NB4 (cell line): ENCODE measurements at regions not wholly inside any gene's neighbourhood (a gene's known extent, or its start where the extent isn't known, plus 50 kb on each side); places are given as distances from the start of the nearest gene placed in this dataset.

Experiments
- DNase-seq: peaks from one replicate; pipeline ENCODE4 v3.0.0; 2010; ENCODE audit warnings: low read depth
- H3K4me3 ChIP-seq: one replicate; pipeline ENCODE4 v1.5.1; 2011; ENCODE audit warnings: mild to moderate bottlenecking, low read depth, low read length, moderate library complexity
- CTCF ChIP-seq: IDR thresholded peaks from one replicate; pipeline ENCODE4 v1.5.1; 2012; ENCODE audit warnings: low read depth, low read length
- MAX ChIP-seq: IDR thresholded peaks from 2 replicates; pipeline ENCODE4 v1.6.1; 2011; ENCODE audit warnings: low read depth, low read length
- MYC ChIP-seq: IDR thresholded peaks from 2 replicates; pipeline ENCODE4 v1.6.1; 2011; ENCODE audit warnings: low read depth, low read length
- POLR2A ChIP-seq: IDR thresholded peaks from 2 replicates; pipeline ENCODE4 v1.6.1; 2011; ENCODE audit warnings: mild to moderate bottlenecking; ENCODE audit not compliant: insufficient read length; ENCODE audit errors: extremely low read depth

GRCh38 chr11:91091563-91091962, 868.7 kb upstream of the CHORDC1 start:
- TF ChIP-seq MYC (no peak), CTCF (no peak), MAX (no peak), POLR2A (no peak)
- H3K4me3 ChIP-seq: no peak overlapping the region
- no peak for DNase-seq

- DNase-seq: no peak
- no peak for TF ChIP-seq CTCF
- no peak for TF ChIP-seq MAX
- TF ChIP-seq POLR2A: no peak
- TF ChIP-seq MYC: no peak
- no peak overlapping the region for H3K4me3 ChIP-seq
Observed at GRCh38 chr11:91086028-91086427, 863.2 kb upstream of the CHORDC1 start.

GRCh38 chr11:91082255-91082654, 859.4 kb upstream of the CHORDC1 start:
- TF ChIP-seq POLR2A (no peak), CTCF (no peak), MYC (no peak), MAX (no peak)
- no peak for DNase-seq
- H3K4me3 ChIP-seq: no peak overlapping the region

GRCh38 chr11:91081440-91082043, 858.7 kb upstream of the CHORDC1 start:
- H3K4me3 ChIP-seq: no peak overlapping the region
- DNase-seq: peak; percentile 68
- TF ChIP-seq POLR2A: no peak
- no peak; the same call in 1 of the 2 replicates for TF ChIP-seq MAX
- TF ChIP-seq MYC: no peak
- no peak for TF ChIP-seq CTCF

GRCh38 chr11:91078221-91078620, 855.4 kb upstream of the CHORDC1 start:
- H3K4me3 ChIP-seq: no peak overlapping the region
- peak; percentile 12 for DNase-seq
- TF ChIP-seq MAX: no peak
- no peak for TF ChIP-seq CTCF
- TF ChIP-seq MYC: no peak
- TF ChIP-seq POLR2A: no peak
